ENCODE measurements at regions not wholly inside any gene's neighbourhood (a gene's known extent, or its start where the extent isn't known, plus 50 kb on each side); places are given as distances from the start of the nearest gene placed in this dataset.

DNA sequence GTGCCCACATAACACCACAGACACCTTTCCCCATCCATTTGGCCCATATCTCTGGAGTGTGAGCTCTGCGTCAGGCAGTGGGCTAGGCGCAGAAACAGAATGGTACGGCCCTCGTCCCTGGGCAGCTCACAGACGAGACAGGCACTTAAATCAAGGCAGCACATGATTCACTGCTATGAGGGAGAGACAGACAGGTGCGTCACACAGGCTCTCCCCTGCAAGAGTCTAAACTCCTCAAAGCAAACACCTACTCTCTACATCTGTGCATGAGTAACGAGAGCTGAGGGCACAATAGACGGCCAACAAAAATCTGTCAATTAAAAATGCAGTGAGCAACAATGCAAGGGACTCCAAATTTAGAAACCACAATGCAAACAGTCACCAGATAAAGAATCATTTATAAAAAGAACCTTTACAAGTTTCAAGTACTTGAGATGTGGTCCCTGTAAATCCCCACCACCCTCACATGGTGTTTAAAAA, 348.9 kb downstream of the UQCRFS1 start:
- ChIA-PET POLR2A (ENCODE audit: low non-redundant PET) (no interaction called here), CTCF (no interaction called here)
- no peaks in the 10 kb centered on the region for H3K27me3 ChIP-seq (replicated peaks; ENCODE audit: insufficient read depth, low read depth, low read length, poor library complexity)
- no peak for DNase-seq (ENCODE audit: low spot score)
- no peaks in the 10 kb centered on the region for H3K36me3 ChIP-seq (ENCODE audit: insufficient read depth, low read length, poor library complexity, severe bottlenecking)
- no peaks in the 10 kb centered on the region for H3K9me3 ChIP-seq (ENCODE audit: low read depth, low read length, poor library complexity, severe bottlenecking)
- intact Hi-C loops (cut with micrococcal nuclease; ENCODE audit: unreplicated experiment) = no loop called here
- H3K27ac ChIP-seq (ENCODE audit: low read depth, low read length, poor library complexity, severe bottlenecking) = no peak overlapping the region
- TF ChIP-seq, protein P1, sequence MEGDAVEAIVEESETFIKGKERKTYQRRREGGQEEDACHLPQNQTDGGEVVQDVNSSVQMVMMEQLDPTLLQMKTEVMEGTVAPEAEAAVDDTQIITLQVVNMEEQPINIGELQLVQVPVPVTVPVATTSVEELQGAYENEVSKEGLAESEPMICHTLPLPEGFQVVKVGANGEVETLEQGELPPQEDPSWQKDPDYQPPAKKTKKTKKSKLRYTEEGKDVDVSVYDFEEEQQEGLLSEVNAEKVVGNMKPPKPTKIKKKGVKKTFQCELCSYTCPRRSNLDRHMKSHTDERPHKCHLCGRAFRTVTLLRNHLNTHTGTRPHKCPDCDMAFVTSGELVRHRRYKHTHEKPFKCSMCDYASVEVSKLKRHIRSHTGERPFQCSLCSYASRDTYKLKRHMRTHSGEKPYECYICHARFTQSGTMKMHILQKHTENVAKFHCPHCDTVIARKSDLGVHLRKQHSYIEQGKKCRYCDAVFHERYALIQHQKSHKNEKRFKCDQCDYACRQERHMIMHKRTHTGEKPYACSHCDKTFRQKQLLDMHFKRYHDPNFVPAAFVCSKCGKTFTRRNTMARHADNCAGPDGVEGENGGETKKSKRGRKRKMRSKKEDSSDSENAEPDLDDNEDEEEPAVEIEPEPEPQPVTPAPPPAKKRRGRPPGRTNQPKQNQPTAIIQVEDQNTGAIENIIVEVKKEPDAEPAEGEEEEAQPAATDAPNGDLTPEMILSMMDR (conservative IDR thresholded peaks at IDR 0.05; ENCODE audit: low read depth, low read length) = no peak
- TF ChIP-seq EZH2 (IDR thresholded peaks at IDR 0.05; ENCODE audit: borderline replicate concordance, low read depth, low read length, poor library complexity, severe bottlenecking) = no peak
- no peak overlapping the region for H3K4me3 ChIP-seq (ENCODE audit: low read depth, low read length, poor library complexity, severe bottlenecking)
- no peaks in the 10 kb centered on the region for H3K4me1 ChIP-seq (ENCODE audit: insufficient read depth, low read length, poor library complexity, severe bottlenecking)
- no TSS peak for BruUV-seq (replicated peaks)

DNA sequence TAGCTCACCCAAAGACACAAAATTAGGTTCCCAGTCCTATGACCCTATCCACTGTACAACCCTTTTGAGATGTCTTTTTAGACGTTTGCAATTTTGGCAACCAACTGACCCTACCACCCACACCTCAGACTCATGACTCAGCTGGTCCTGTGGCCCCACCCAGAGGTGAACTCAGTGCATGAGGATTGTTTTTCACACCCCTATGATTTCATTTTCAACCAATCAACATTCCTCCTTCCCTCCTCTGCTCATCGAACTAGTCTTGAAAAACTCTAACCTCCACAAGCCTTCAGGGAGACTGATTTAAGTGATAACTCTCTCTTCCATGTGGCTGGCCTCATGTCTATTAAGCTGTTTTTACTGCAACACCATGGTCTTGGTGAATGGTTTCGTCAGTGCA, 350.7 kb downstream of the UQCRFS1 start:
- CTCF ChIA-PET = no interaction called here
- no peaks in the 10 kb centered on the region for H3K27me3 ChIP-seq (replicated peaks; ENCODE audit: insufficient read depth, low read depth, low read length, poor library complexity)
- intact Hi-C loops (cut with micrococcal nuclease; ENCODE audit: unreplicated experiment) = no loop called here
- no TSS peak for BruUV-seq (replicated peaks)
- H3K4me1 ChIP-seq (ENCODE audit: insufficient read depth, low read length, poor library complexity, severe bottlenecking) = no peaks in the 10 kb centered on the region
- POLR2A ChIA-PET (ENCODE audit: low non-redundant PET) = no interaction called here
- no peak for TF ChIP-seq EZH2 (IDR thresholded peaks at IDR 0.05; ENCODE audit: borderline replicate concordance, low read depth, low read length, poor library complexity, severe bottlenecking)
- TF ChIP-seq, protein P1 (conservative IDR thresholded peaks at IDR 0.05; ENCODE audit: low read depth, low read length) = no peak
- no peak for DNase-seq (ENCODE audit: low spot score)
- no peak overlapping the region for H3K4me3 ChIP-seq (ENCODE audit: low read depth, low read length, poor library complexity, severe bottlenecking)
- H3K9me3 ChIP-seq (ENCODE audit: low read depth, low read length, poor library complexity, severe bottlenecking) = peaks cover 4% of the 10 kb centered on the region
- H3K36me3 ChIP-seq (ENCODE audit: insufficient read depth, low read length, poor library complexity, severe bottlenecking) = no peaks in the 10 kb centered on the region
- no peak overlapping the region for H3K27ac ChIP-seq (ENCODE audit: low read depth, low read length, poor library complexity, severe bottlenecking)

DNA sequence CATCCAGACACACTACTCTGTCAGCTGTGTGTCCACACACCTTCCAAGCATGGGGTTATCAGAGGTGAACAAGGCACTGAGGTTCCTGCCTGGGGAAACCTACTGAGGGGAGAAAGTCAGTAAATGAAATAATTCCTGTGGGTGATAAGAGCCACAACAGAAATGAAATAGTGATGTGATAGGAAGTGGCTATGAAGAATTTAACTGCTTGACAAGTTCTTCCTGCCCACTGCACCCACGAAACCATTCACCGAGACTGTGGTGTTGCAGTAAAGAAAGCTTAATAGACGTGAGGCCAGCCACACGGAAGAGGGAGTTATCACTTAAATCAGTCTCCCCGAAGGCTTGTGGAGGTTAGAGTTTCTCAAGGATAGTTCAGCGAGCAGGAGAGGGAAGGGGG, 353.1 kb downstream of the UQCRFS1 start:
- Histone ChIP-seq H3K4me3 (ENCODE audit: low read depth, low read length, poor library complexity, severe bottlenecking) (no peak overlapping the region), H3K27ac (ENCODE audit: low read depth, low read length, poor library complexity, severe bottlenecking) (no peak overlapping the region), H3K9me3 (ENCODE audit: low read depth, low read length, poor library complexity, severe bottlenecking) (peaks cover 4% of the 10 kb centered on the region), H3K36me3 (ENCODE audit: insufficient read depth, low read length, poor library complexity, severe bottlenecking) (no peaks in the 10 kb centered on the region), H3K4me1 (ENCODE audit: insufficient read depth, low read length, poor library complexity, severe bottlenecking) (no peaks in the 10 kb centered on the region), H3K27me3 (replicated peaks; ENCODE audit: insufficient read depth, low read depth, low read length, poor library complexity) (no peaks in the 10 kb centered on the region)
- no peak for DNase-seq (ENCODE audit: low spot score)
- ChIA-PET CTCF (no interaction called here), POLR2A (ENCODE audit: low non-redundant PET) (no interaction called here)
- no TSS peak for BruUV-seq (replicated peaks)
- TF ChIP-seq, protein P1 (conservative IDR thresholded peaks at IDR 0.05; ENCODE audit: low read depth, low read length) = no peak
- no peak for TF ChIP-seq EZH2 (IDR thresholded peaks at IDR 0.05; ENCODE audit: borderline replicate concordance, low read depth, low read length, poor library complexity, severe bottlenecking)
- intact Hi-C loops (cut with micrococcal nuclease; ENCODE audit: unreplicated experiment) = no loop called here
